NCI-H146 (cell line): ENCODE measurements at regions not wholly inside any gene's neighbourhood (a gene's known extent, or its start where the extent isn't known, plus 50 kb on each side); places are given as distances from the start of the nearest gene placed in this dataset.

ENCODE experiments used
- DNase-seq: peaks from one replicate; lab custom pipeline; 2025; lab: John Stamatoyannopoulos, UW

DNA sequence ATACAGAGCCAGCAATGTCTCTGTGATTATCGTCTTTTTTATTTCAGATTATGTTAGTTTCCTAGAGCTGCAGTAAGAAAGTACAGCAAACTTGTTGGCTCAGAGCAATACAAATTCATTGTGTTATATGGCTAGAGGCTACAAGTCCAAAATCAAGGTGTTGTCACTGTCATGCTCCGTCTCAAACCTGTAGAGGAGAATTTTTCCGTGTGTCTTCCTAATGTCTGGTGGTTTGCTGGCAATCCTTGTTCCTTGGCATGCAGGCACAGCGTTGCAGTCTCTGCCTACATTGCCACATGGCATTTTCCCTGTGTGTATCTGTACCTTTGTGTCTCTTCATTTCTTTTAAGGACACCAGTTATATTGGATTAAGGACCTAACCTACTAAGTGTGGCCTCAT lies 244.4 kb downstream of the LRRIQ3 start:
- no peak for DNase-seq

DNA sequence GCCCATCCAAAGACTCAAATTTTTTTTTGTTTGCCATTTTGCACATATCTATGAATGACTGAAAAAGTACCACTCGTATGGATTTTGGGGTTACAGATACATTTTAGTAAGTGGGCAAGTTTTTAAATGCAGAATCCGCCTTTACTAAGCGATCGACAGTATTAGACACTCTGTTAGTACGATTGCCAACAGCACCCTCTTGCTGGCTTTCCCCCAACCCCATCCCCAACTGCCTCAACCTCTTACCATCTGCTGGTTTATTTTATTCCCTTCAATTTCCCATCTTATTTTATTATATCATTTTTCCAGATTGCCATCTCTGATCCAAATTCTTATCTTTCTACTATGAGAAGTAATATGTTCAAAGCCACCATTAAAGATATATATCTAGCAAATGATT lies 244.8 kb downstream of the LRRIQ3 start:
- no peak for DNase-seq

DNA sequence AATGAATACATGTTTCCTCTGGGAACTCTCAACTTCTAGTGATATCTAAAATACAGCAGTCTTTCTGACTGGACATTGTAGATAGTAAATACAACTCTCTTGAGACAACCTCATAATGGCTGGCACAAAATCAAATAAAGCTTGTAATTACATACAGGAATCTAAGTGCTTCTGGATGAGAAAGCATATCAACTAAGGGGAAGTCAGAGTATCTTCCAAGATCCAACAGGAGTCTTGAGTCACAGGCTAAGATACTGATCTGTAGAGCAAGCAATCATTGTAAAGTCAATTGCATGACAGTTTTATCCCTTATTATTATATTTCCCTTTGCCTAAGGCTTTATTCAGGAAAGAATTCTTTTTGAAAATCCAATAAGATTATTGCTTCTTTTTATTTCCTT lies 249.9 kb downstream of the LRRIQ3 start:
- DNase-seq, result no peak

DNA sequence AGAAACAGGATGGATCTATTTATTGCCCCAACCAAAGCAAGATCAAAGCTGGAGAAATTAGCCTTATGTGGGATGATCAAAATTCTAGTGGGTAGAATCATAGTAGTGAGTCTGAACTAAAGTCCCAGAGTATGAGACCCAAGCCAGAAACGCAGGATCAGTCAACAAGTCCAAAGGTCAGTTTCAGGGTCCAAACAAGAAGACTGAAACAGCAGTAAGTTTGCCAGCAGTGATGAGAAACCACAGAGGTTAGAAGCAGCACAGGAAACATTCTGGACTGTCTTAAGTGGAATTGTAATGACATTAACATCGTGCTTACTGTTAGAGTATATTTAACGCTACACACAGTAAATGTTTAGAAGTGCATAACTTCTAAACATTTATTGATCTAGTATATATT lies 251.0 kb downstream of the LRRIQ3 start:
- DNase-seq, result no peak

DNA sequence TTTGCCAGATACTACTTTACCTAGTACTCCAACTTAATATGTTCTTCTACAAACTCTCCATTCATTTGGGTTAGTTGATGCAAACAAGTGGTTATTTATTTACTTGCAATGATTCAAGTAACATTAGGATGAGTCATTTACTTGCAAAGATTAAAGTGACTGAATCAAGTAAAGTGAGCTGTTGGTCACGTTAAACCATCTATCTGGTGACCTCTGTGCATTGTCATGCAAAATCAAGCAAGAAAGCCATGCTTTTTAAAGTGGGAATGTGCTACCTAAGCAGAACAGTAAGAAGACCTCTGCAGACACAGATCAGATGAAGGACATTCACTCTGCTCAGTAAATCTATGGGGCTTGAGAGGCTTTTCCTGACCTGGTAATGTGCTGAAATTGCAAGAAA lies 254.7 kb downstream of the LRRIQ3 start:
- DNase-seq, result no peak

DNA sequence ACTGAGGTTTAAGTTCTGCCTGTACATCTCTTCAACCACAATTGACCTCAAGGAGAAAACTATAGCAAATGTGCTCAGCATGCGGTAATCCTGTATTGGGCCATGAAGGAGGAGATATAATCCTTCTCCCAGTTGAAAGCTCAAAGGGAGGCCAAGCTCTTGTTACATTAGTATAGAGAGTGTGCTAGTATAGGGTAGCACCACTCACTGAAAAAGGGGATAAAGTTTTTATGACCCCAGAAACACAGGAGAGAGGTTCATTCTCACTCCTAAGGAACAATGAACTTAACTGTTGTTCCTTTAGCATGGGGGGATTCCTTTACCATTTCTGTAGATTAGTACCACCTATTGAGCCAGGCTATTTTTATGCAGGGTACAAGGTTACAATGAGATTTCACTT lies 267.7 kb downstream of the LRRIQ3 start:
- DNase-seq, result no peak

DNA sequence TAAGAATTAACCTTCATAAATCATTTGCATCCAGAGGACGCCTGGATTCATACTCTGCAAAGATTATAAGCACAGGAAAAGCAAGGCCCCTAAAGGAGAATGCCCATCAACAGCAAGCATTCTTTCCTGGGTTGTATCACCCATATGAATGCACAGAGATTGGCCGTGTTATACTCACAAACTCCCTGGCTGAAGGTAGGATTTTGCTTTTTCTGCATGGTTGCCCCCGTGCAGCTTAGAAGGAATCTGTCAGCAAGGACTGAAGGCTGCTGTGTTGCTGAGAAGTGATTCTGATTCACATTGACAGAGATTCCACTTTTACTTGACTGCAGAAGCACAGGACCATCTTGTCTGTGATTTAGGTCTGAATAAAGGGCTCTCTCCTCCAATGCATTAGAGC lies 283.0 kb downstream of the LRRIQ3 start:
- no peak for DNase-seq

DNA sequence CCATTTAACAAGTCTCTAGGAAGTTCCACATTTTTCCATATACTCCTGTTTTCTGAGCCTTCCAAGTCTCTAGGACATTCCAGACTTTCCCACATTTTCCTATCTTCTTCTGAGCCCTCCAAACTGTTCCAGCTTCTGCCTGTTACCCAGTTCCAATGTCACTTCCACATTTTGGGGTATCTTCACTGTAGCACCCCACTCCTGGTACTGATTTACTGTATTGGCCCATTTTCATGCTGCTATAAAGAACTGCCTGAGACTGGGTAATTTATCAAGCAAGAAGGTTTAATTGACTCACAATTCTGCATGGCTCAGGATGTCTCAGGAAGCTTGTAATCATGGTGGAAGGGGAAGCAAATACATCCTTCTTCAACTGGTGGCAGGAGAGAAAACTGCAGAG lies 285.0 kb downstream of the LRRIQ3 start:
- no peak for DNase-seq

DNA sequence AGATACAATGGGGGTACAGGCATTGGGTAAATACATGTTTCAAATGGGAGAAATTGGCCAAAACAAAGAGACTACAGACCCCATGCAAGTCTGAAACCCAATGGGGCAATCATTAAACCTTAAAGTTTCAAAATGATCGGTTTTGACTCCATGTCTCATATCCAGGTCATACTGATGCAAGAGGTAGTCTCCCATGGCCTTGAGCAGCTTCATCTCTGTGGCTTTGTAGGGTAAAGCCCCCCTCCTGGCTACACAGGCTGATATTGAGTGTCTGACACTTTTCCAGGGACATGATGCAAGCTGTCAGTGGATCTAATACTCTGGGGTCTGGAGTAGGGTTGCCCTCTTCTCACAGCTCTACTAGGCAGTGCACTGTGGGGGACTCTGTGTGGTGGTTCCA lies 286.1 kb downstream of the LRRIQ3 start:
- no peak for DNase-seq

DNA sequence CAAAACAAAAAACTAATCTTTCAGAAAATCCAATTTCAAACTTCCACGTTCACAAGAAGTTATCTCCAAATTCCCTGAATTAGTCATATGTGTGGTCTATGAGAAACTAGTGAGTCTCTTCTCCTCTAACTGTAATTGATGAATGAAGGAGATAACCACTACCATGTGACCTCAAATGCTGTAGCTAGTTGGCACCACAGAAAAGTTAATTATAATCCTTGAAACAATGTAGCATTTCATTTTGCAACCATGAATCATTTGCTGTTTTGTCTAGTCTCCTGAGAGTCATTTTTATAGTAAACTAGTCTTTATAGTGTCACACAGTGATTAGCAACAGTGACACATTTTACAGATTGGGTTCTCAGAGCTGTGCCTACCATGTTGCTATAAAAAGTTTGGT lies 287.5 kb downstream of the LRRIQ3 start:
- DNase-seq, result no peak

DNA sequence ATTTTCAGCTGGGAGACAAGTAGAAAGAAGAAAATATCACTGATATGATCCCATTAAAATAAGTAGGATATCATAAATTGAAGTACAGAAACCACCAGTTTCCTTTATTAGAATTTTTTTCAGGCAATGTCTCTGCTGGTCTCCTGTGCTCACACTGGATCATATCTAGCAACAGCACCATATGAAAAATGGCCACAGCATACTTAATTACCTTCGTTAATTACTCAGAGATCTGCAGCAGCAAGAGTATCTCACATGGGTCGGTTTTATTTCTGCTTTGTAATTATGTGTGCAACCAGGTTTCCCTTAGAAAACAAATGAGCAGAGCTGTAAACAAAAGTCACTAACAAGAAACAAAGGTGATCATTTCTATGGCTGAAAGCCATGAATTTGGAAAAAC lies 287.9 kb downstream of the LRRIQ3 start:
- DNase-seq, result no peak

DNA sequence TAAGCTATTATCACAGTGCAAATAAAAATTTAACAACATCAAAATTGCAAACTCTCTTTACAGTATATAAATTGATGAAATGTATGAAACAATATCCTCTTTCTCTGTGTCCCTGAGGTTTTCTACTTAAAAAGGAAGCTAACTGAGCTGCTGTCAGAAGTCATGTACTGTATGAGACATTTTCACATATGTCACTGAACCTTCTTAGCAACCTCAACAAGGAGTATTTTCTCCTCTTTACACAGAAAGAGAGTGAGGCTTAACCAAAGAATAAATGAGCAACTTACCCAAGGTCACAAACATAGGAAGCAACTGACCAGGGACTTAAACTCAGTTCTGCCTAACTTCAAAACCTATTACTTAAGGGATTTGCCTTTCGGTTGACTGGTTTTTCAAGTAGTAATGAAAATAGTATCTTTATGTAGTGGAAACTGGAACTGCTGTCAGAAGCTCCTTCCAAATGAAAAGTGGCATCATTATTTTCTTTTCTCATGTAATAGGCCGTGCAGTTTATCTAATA lies 288.9 kb downstream of the LRRIQ3 start:
- no peak for DNase-seq

DNA sequence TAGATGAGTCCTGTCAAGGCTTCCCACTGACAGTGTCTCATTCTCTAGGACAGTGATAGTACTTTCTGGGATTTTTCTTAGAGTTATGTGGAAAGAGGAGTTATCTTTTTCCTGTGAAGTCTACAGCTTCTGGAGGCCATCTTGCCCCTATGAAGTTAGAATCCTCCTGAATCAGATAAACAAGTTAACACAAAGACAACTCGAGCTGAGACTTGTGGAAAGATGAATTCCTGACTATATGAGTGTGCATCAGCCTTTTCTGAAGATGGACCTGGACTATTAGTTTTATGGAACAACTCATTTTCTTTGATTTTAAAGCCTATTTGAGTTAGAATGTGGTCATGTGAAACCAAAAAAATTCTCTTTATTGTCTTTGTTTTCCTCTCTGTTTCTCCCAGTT lies 290.9 kb downstream of the LRRIQ3 start:
- DNase-seq, result no peak

DNA sequence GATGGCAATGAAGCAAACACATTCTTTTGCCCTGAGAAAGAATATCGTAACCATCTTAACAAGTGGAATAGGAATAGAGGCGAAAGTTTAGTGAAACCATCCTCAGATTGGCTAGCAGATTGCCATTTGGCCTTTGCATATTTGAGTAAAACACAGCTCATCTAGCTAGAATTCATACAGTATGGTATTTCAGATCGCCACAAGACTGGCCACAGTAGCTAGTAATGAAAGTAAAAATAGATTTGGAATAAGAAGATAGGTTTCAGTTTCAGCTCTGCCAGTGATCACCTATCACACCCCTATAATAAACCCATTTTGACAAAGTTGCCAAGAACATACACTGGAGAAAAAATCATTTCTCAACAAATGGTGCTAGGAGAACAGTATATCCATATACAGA lies 294.9 kb downstream of the LRRIQ3 start:
- no peak for DNase-seq

DNA sequence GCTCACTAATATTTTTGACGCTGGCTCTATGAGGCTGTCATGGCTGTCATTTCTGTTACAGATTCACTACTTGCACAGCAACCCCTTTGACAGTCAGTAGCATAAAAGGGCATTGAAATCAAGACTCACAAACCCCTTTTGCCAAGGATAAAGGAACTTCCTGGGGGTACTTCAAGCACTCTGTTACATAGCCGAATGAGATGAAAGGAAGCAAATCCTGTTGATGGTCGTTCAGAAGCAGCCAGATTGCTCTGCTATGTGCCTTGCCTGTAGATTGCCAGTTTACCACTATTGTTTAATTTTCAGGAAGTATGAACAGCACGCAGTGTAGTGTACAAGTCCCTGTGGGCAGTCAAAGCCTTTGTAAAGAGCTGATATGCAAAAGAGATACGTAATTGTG lies 296.2 kb downstream of the LRRIQ3 start:
- DNase-seq, result no peak

DNA sequence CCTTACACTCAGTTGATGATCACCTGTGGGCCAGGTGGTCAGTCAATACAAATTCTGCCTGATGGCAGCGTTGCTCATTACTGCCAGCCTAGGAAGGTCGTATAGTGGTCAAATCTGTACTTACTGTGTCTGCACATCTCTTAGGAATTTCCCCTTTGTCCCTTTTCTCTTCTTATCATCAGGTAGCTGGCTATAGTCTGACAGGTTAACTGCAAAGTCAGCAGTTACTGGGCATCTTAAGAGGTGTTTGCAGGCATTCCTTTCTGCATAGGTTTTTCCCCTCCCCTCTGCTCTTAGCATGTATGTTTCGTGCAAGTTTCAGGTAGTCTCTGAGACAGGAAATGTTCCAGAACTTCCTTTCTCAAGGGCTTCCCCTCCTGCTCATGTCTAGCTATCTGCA lies 298.7 kb downstream of the LRRIQ3 start:
- no peak for DNase-seq

DNA sequence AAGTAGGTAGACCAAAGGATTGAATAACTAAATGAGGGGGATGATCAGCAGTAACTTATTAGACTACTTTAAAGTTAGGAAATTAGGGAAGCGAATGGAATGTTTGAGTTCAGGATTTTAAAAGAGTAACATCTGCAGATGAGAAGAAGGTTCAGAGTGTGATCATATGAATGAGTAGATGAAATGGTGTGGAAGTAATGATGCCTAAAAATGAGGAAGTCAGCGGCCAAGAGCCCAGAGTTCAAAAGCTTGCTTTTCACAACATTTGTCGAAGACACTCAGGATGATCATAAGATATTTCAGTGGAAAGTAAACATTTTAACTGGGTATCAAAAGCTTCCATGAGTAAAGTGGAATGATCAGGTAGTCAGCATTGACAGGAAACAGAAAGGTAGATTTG lies 299.4 kb downstream of the LRRIQ3 start:
- no peak for DNase-seq

DNA sequence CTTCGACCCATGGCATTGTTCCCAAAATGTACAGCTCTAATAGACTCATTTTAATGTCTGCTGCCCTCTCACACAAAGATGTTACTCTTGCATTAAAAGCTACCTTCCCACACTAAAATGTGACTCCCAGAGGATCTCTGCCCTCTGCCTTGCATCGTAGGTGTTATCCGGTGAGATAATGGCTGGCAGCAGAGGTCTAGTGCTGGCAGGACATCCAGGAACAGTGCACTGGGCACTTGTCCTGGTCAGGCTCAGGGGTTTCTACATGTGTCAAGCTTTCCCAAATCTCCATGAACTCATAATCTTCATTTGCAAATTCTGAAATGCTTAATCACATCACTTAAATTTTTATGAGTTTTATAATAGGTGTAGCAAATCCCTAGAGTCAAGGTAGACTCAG lies 310.6 kb downstream of the LRRIQ3 start:
- DNase-seq, result no peak

DNA sequence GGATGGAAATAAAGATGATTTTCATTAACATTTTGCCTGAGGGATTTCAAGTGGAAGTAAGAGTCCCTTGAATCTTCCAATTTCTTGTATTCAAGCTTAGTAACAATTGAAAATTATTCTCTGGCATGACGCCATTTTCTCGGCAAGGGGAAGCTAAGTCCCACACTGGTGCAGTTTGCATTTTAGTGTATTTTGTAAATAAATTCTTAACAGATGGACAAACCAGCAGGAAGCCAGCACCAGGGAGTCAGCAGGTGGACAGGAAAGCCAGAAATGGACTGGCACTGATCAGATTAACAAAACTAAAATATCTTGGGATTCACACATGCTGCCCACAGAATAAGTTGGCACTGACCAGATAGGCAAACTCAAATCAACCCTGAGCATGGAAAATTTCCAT lies 311.3 kb downstream of the LRRIQ3 start:
- peak; percentile 62 for DNase-seq

DNA sequence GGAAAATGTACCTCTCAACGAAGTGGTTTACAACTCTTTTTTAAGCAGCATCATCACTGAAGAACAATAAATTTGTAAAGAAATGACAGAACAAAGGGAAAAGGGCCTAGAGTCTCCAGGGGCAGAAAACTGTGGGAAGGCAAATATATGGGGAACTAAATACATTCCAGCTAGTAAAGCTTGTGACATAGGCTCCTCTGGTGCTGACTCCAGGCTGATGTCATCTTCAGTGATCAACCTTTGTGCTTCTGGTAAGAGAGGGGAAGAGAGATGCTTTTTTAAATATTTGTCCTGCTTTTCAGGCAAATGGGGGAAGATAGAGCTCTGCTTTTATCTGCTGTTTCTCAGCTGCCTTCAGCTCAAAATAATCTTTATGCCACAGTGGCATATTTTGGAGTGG lies 323.2 kb downstream of the LRRIQ3 start:
- DNase-seq, result no peak

DNA sequence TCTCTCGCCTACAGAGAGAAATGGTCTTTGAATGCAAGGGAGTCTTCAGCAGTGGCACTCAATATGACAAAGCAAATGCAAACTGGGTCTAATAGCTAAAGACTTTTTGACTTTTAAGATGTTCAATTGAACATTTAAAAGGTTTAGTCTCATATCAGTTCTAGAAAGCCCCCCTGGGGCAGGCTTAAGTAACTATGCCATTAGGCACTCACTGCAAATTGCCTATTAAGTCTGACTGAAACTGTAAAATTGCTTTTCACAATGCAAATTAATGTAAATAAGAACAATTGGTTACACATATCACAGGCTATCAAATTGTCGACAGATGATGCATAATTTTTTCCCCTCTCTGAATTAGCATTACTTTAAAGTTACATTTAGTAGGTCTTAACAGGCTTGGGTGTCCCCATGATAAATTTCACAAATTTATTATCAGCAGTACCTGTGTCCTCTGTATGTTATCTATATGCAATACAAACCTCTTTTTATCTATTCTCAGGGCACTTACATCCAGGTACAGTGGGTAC lies 329.1 kb downstream of the LRRIQ3 start:
- DNase-seq, result peak; percentile 8

DNA sequence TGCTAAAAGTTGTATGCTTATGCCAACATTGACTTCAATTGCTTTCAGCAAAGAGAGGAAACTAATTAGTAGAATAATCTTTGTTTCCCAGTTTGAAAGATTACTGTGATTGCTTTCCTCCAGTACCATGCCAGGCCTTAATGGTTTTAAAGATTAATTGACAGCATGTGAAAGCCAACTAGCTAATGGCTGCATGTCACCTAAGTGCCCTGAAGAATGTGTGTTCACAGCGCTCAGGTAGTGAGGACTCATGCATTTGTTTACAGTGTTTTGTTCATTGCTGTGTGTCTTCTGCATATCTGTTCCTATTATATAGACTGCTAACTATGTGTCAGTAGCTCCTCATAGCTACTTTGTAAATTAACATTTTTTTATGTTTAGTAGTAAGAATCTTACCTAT lies 335.6 kb downstream of the LRRIQ3 start:
- peak; percentile 4 for DNase-seq

DNA sequence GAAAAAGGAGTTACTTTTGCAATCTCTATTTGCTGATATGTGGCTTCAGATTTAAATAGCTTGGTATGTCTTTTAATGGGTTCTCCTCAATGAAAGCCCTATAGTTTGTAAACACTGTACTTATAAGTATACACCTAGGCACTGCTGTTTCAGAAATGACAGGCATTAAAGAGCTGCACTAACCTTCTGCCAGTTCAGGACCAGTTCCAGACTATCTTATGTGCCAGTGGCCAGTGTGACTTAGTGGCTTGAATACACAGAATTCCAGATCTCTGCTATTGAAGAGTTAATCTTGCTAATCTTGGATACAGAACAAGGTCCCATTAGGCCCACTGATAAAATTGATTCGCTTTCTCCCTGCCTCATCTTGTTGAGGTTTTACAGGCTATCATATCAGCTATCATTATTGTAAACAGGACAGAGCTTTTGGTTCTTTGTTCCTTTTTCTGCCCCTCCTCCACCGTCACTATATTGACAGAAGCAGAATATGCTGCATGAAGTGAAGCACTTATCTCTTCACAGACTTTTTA lies 337.5 kb downstream of the LRRIQ3 start:
- DNase-seq, result peak; percentile 1

DNA sequence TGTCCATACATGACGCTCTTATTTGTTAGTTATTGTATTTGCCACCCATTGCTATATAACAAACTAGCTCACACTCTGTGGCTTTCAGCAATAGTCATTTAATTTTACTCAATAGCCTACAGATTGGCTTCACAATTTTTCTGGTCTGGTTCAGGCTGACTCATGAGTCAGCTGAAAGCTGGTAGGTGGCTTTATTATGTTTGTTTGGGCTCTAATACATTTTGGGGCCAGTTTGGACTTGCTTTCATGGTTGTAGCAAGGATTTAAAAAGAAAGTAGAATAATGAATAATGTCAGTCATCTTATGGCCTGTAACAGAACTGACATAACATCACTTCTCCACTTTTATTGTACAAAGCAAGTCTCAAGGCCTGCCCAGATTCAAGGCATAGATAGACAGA lies 338.7 kb downstream of the LRRIQ3 start:
- DNase-seq, result no peak

DNA sequence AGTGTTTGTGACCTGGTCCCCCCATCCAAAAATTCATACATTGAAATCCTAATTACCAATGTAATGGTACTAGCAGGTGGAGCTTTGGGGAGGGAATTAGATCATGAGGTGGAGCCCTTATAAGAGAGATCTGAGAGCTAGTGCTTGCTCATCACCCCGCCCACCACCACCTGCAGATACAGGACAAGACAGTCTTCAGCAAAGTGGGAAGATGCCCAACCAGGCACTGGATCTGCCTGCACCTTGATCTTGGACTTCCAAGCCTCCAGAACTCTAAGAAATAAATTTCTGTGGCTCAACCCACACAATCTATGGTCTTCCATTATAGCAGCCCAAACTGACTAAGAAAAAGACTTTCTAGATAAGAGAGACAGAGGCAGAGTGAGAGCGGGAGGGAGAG lies 343.4 kb downstream of the LRRIQ3 start:
- DNase-seq, result no peak
